ENCODE measurements at regions not wholly inside any gene's neighbourhood (a gene's known extent, or its start where the extent isn't known, plus 50 kb on each side); places are given as distances from the start of the nearest gene placed in this dataset.
"Not testable (repeated sequence)": the region's sequence is repeated elsewhere in the genome, so short reads cannot be mapped to it uniquely, and the experiment has no call there.

DNA sequence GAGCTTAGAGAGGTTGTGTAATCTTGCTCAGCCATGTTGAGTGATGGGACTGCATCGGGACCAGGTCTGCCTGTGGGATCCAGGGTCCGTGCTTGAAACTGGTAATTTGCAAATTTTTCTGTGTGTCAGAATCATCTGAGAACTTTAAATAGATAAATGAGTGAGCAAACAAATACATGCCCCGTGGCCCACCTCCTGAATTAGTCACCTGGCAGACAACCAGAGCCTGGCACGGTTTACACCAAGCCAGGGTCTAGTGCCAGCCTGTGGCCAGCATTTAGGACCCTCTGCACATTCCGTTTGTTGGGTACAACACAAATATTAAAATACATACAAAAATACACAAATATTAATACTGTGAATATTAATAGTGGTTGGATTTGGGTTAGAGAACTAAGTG is 90.6 kb upstream of the STOX2 start:
- DNase-seq: no peak

DNA sequence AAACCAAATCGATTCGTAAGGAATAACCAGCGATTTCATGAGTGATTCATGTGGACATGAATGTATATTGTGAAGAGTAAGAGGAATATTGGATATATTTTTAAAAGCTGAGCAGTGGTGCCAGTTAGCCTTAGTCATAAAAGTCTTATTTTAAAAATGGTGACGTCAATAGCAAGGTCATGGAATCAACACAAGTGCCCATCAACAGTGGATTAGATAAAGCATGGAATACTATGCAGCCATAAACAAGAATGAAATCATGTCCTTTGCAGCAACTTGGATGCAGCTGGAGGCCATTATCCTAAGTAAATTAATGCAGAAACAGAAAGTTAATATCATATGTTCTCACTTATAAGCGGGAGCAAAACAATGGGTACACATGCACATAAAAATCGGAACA is 89.0 kb upstream of the STOX2 start:
- no peak for DNase-seq

DNA sequence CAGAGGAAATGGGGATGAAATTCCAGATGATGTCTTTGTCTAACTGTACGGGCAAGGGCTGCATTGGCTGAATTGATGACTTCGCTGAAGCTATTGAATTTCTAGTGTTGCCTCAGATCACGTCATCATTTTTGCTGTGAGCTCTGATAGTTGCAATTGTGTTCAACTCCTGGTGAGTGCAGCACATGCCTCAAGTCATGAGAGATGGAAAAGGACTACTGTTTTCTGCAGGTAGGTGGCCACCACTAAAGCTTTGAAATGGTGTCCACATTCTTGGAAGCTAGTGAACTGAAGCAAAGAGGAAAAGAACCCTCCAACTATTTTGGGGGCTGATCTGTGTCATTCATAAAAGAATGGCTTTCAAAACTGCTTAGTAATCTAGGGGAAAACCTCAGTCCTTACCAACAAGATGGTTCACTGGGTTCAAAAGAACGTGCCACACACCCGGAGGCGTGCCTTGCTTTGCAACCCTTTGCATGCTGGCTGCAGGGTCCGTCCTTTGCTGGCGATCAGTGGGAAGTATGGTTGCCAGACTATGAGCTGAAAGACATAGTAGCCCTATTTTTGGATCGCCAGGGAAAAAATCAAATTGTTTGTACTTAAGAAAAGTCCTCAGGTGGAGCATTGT is 88.1 kb upstream of the STOX2 start:
- no peak for DNase-seq

DNA sequence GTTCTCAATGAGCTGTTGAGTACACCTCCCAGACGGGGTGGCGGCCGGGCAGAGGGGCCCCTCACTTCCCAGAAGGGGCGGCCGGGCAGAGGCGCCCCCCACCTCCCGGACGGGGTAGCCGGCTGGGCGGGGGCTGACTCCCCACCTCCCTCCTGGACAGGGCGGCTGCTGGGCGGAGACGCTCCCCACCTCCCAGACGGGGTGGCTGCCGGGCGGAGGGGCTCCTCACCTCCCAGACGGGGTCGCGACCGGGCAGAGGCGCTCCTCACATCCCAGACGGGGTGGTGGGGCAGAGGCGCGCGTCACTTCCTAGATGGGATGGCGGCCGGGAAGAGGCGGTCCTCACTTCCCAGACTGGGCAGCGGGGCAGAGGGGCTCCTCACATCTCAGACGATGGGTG is 86.5 kb upstream of the STOX2 start:
- DNase-seq: not testable (repeated sequence)

DNA sequence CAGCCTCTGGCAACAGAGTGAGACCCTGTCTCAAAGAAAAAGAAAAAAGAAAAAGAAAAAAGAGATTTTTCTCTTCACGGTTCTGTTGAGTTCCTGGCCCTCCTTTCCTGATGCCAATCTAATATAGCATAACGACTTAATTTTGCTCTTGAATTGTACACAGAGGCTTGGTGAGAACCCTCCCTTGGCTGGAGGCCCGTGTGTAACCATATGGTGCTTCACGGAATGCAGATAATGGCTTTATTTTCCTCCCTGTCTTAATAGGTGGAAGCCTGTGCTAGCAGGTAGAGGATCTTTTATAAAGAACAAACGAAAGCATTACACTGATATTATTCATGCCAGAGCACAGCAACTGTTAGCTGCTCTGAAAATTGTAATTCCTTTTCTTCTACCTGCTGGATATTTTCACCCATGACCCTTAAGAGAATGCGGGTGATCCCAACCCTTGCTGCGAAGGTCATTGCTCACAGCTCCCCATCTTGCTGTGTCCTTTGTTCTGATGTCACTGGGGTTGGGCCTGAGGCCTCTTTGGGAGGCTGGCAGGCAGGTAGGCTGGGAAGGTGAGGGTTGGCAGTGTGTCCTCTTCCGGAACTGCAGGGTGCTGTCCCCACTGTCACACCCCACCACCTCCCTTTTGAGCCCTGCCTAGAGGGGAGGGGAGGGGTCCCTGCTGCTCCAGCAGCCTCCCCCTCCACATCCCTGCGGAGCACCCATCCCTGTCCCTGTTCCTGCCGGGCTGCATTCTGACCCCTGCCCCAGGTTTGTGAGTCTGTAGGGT is 83.8 kb upstream of the STOX2 start:
- no peak for DNase-seq

DNA sequence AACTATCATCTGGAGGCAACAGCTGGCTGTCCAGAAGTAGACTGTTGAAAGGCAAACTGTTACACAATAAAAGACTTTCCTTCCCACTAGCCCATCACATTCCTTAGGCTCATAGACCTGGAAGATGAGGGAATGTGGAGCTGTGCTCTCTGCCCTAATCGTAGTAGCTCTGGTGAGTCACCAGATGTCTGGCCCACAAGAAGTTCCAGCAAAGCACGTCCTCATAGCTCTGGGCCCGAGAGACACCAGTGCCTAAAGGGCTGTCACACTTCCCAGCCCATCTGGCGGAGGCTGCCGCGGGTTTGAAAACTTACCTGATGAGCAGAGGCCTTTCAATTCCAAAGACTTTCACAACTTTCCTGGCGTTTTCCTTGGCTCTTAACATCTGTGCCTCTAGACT is 81.7 kb upstream of the STOX2 start:
- no peak for DNase-seq

DNA sequence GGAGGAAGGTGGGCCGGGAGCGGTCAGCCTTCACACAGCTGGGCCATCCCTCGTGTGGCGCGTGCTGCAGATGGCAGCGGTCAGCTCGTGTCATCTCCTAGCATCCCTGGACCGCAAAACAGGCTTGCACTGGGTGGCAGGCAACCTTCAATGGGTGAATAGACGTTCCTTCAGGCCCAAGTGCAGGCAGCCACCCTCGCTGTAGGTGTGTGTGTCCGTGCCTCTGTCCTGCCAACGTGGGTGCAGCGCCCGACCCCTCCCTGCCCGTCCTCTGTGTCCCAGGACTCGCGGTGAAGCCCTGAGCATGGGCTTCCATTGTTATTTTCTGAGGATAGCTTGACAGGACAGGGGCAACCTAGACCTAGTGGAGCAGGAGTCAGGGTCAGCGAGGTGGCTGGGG is 79.8 kb upstream of the STOX2 start:
- DNase-seq: no peak

DNA sequence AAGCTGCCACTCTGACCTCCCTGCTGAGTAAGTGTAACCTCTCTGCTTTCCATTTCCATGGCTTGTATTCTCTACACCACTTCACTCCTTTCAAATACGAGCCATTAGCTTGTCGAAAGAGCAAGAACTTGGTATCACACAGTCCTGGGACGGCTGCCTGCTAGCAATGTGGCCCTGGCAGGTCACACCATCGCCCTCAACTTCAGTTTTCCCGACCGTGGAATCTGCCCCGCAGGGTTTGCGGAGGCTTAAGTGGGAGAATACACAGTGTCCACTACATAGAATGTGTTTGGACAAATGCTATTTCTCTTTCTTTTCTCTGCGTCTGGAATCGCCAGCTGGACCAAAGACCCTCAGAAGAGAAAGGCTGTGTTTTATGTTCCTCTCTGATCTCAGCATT is 78.6 kb upstream of the STOX2 start:
- DNase-seq: no peak

DNA sequence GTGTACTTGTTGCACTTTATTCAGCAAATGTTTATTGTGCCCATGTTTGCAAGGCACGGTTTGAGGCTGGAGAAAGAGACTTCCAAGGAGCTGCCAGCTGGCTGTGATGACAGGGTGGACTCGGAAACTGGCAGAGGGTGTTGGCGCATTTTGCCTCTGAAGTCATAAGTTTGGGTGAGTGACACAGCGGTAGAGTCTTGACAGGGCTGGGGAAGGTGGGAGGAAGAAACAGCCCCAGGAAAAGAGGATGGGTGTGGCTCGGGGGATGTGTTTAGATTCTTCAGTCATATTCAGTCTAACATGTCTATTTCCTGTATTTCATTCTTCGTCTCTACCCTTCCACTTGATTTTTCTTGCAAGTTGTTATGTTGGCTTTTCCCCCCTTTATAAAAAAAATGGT is 77.0 kb upstream of the STOX2 start:
- DNase-seq: peak in 4 of 58 donors; percentile 1 to 20 (median 10)

DNA sequence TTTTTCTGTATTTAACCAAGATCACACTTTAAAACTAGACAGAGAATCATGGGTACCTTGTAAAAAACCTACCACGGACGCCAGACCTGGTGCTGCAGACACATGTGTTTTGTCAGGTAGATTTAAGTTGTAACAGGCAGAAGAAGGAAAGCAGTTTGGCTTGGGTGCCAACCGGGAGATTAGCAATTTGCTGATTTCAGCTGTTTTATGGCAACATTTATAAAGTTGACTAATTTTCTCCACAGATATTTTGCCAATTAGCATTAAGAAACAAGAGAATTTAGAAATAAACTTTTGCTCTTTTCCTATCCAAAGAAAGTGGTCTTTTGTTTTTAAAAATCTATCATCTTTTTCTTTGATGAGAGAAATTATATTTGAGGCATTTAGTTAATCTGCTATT is 76.3 kb upstream of the STOX2 start:
- no peak for DNase-seq

DNA sequence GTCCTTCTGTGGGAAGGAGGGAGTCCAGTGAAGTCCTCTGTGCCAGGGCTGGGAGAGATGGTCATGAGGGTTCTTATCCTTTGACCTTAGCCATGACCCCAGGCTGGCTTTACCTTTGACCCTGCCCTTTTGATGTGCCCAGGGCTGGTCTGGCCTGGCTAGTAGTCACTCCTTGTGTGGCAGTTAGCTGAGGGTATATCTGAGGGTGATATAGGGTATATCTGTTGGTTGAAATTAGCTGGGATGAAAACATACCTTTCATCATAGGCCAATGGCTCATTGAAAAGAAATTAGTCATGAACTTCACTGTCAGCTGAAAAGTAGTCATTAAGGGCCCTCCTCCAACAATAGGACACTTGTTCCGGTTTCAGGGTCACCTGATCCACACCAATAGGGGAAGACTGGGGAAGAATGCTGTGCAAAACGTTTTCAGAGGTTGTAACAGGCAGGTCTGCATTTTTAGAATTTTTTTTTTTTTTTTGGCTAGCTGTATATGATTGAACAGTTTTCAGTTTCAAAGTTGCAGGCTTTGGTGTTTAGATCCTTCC is 74.6 kb upstream of the STOX2 start:
- DNase-seq: no peak

DNA sequence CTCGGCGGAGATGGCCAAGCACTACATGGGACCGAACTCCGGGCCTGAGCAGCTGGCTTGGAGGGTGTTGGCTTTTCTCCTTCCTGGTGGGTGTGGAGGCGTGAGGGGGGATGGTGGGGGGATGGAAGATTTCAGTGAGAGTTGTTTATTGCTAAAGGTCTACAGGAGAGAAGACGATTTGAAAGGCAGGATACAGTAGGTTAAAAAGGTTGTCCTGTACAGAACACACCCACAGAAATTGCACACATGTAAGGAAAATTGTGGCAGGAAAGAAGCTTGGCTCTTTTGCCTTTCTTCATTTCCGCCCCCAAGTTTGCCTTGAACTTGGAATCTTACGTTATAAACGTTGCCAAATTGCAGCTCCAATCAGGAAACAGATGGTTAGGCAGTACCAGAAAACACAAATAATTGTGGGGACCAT is 74.1 kb upstream of the STOX2 start:
- DNase-seq: no peak

DNA sequence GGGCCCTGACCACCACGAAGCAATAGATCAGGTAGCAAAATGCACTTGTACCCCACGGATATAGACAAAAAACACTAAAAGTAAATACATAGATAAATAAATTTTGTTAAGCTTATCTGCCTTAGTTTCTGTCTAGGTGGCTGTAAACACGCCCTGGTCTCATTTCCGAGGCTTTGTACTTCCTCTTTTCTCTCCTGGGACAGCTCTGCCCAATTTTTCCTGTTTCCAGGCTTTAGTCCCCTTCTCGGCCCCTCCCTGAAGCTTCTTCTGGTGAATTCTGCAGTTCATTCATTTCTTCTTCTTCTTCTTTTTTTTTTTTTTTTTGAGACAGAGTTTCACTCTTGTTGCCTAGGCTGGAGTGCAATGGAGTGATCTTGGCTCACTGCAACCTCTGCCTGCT is 73.4 kb upstream of the STOX2 start:
- DNase-seq: no peak

DNA sequence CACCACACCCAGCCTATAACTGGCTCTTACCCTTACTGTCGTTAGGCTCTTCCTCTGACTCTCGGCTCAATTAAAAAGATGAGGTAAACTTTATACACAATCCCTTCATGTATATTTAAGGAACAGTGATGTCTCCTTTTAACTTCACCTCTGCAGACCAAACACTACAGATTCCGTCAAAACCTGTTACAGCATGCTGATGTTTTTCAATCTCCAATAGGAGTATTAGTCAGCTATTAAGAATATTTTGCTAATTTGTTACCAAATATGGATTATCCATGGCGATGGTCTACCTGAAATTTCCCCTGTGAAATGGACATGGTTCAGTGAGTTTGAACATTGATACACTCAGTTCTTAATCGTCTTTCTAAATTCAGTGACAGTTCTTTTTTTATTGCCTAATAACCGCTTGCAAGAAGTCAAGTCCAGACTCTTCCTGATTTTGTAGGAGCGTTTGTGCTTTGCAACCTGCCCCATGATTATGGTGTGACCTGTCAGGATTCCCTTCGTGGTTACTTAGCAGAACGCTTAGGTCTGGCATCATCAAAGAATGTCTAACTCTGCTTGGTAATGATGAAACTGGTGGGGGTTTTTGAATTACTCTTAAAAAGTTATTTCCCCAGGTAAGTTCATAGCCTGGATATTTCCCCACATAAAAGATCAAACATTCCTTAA is 72.2 kb upstream of the STOX2 start:
- DNase-seq: no peak

DNA sequence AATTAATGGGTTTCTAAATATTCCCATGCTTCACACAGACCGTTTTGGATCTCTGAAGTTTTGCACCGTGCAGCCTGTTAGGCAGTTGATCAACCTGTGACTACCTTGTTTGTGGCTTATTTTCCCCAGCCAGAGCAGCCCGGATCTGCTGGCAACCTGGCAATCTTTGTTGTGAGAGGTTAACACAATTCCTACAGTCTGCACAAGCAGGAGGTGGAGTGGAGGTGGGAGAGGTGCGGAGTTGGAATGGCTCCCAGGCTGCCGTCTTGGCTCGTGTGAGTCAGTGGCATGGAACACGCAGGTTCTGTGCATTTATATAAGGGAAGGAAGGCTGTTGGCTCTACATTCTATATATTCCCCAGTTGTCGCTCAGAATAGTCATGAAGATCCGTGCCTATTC is 70.9 kb upstream of the STOX2 start:
- DNase-seq: peak in 20 of 58 donors; percentile 3 to 73 (median 26)

DNA sequence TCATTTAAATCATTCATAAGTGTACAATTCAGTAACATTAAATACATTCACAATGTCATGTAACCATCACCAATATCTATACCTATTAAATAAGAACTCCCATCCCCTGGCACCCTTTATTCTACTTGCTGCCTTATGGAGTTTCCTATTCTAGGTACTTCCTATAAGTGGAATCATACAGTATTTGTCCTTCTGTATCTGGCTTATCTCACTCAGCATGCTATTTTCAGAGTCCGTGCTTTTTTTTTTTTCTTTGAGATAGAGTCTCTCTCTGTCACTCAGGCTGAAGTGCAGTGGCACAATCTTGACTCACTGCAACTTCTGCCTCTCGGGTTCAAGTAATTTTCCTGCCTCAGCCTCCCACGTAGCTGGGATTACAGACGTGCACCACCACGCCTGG is 67.9 kb upstream of the STOX2 start:
- no peak for DNase-seq

DNA sequence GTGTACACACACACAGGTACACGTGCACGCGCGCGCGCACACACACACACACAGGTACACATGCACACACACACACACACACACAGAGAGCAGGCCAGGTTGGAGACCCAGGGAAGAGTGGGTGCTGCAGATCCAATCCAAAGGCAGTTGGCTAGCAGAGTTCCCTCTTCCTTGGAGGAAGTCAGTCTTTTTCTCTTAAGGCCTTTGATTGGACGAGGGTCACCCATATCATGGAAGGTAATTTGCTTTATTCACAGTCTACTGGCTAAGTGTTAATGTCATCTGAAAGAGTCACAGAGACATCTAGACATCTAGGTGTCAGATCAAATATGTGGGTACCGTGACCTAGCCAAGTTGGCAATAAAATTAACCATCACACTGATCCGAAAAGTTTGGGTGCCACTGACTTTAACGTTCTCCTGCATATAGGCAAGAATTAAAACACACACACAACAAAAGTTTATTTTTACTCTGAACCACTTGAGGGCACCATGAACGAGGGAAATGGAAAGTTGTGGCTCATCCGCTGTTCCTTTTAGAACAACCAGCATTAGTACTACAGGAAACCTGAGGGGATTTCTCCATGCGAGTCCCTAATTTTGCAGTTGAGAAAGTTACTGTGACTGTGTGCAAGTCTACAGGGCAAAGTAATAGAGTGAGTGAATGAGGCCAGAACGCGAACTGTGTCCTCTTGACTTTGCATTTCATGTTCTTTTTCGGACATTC is 66.0 kb upstream of the STOX2 start:
- DNase-seq: peak in 6 of 58 donors; percentile 3 to 26 (median 8)

DNA sequence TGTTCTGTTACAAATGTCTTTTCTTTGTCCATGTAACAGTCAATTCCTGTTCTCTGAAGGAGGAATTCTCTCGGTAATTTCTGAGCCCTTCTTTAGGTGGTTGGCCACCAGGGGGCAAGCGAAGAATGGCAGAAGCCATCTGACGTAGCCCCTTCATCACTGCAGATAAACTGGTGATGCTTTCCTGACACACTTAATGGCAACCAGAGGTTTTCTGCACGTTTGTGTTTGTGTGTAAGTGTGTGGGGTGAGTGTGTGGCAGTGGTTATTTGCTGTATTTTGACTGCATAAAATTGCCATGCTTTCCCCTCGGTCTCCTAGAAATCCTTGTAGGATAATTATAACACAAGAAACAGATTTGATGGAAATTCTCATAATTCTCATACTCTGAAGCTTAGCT is 64.8 kb upstream of the STOX2 start:
- DNase-seq: peak in 54 of 58 donors; percentile 15 to 89 (median 64)

DNA sequence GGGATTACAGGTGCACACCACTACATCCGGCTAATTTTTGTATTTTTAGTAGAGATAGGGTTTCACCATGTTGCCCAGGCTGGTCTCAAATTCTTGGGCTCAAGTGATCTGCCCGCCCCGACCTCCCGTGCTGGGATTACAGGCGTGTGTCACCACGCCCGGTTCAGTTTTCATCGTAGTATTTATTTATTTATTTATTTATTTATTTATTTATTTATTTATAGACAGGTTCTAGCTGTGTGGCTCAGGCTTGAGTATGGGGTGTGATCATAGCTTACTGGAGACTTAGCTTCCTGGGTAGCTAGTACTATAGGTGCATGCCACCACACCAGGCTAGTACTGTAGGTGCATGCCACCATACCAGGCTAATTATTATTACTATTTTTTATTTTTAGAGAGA is 64.1 kb upstream of the STOX2 start:
- DNase-seq: no peak

DNA sequence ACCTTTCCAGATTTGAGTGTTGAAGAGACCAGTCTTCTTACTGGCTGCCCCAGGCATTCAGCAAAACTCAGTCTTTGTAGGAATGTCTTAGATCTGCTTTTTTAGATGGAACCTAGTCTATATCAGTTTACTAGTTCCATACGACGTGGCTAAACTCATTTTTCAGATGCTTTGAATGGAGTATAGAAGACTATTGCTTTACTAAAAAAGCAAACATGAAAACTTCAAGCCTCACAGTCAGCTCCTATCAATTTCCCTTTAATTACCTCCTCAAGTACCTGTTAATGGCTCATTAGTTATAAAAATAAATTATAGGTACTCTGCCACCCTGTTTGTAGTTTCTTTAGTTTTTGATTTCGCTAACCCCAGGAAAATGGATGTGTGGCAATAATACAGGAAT is 63.0 kb upstream of the STOX2 start:
- no peak for DNase-seq

DNA sequence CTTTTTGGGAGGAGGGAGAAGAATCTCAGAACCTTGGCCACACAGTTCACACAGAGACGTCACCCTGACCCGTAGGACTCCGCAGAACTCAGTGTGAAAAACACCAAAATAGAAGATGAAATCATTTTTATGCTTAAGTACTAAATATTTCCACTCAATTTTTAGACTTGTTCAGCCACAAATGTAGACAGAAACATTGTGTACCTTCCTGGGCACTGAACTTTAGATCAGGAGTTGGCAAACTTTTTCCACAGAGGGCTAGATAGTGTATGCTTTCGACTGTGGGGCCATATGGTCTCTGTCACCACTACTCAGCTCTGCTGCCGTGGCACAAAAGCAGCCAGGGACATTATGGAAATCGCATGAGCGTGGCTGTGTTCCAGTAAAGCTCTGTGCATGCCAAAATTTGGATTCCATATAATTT is 61.8 kb upstream of the STOX2 start:
- DNase-seq: peak in 1 of 58 donors; percentile 4

DNA sequence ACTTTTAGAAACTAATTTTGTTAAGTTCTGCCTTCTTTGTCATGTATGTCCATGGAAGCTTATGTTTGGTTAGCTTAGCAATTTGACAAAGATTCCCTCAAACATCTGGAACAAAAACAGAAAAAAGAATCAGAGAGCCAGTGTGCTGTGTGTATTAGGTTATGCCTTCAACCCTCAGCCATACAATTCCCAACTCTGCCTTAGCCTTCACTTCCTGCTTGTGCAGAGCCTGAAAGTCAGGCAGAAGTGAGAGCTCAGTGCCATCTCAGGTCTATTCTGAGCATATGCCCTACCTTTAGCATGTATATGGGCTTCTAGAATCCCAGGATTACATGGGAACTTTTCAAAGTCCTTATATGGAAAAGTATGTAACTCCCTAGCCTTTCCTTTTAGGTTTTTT is 58.2 kb upstream of the STOX2 start:
- no peak for DNase-seq
